Progenitor cell of endocrine pancreas (in vitro differentiated cells): ENCODE measurements at regions not wholly inside any gene's neighbourhood (a gene's known extent, or its start where the extent isn't known, plus 50 kb on each side); places are given as distances from the start of the nearest gene placed in this dataset.

ENCODE experiments used
- DNase-seq: peaks from one replicate; pipeline ENCODE4 v3.0.0; 2021; ENCODE audit warnings: low spot score; ENCODE audit not compliant: unreplicated experiment
- H3K27ac Mint-ChIP-seq: 2 replicates; pipeline ENCODE4 v1.8.0; 2021; ENCODE audit warnings: mild to moderate bottlenecking, moderate library complexity, mixed read lengths
- H3K27me3 Mint-ChIP-seq: 2 replicates; pipeline ENCODE4 v1.8.0; 2021; ENCODE audit warnings: mixed read lengths
- H3K36me3 Mint-ChIP-seq: 2 replicates; pipeline ENCODE4 v1.8.0; 2022; ENCODE audit warnings: mixed read lengths; ENCODE audit not compliant: insufficient read depth
- H3K4me1 Mint-ChIP-seq: 2 replicates; pipeline ENCODE4 v1.8.0; 2021; ENCODE audit warnings: low read depth, mixed read lengths
- H3K4me3 Mint-ChIP-seq: 2 replicates; pipeline ENCODE4 v1.8.0; 2021; ENCODE audit warnings: low read depth, mild to moderate bottlenecking, moderate library complexity, mixed read lengths
- H3K9me3 Mint-ChIP-seq: 2 replicates; pipeline ENCODE4 v1.8.0; 2021; ENCODE audit warnings: low read depth, mixed read lengths
- TF ChIP-seq, protein P1 (sequence below): fragments of 200-600 bp; sonication (generic); IDR thresholded peaks from one replicate; pipeline ENCODE4 v1.5.0; 2021; ENCODE audit warnings: antibody characterized with exemption, mild to moderate bottlenecking; ENCODE audit not compliant: unreplicated experiment

GRCh38 chr12:75568801-75569200, 57.4 kb upstream of the KRR1 start:
- peaks cover 24% of the 10 kb centered on the region for H3K9me3 Mint-ChIP-seq
- H3K36me3 Mint-ChIP-seq, result peaks cover 7% of the 10 kb centered on the region
- H3K27ac Mint-ChIP-seq, result no peak overlapping the region
- peaks cover 8% of the 10 kb centered on the region for H3K4me1 Mint-ChIP-seq
- H3K27me3 Mint-ChIP-seq, result no peaks in the 10 kb centered on the region
- no peak for DNase-seq
- no peak overlapping the region for H3K4me3 Mint-ChIP-seq
- TF ChIP-seq, protein P1, sequence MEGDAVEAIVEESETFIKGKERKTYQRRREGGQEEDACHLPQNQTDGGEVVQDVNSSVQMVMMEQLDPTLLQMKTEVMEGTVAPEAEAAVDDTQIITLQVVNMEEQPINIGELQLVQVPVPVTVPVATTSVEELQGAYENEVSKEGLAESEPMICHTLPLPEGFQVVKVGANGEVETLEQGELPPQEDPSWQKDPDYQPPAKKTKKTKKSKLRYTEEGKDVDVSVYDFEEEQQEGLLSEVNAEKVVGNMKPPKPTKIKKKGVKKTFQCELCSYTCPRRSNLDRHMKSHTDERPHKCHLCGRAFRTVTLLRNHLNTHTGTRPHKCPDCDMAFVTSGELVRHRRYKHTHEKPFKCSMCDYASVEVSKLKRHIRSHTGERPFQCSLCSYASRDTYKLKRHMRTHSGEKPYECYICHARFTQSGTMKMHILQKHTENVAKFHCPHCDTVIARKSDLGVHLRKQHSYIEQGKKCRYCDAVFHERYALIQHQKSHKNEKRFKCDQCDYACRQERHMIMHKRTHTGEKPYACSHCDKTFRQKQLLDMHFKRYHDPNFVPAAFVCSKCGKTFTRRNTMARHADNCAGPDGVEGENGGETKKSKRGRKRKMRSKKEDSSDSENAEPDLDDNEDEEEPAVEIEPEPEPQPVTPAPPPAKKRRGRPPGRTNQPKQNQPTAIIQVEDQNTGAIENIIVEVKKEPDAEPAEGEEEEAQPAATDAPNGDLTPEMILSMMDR, result no peak

DNA sequence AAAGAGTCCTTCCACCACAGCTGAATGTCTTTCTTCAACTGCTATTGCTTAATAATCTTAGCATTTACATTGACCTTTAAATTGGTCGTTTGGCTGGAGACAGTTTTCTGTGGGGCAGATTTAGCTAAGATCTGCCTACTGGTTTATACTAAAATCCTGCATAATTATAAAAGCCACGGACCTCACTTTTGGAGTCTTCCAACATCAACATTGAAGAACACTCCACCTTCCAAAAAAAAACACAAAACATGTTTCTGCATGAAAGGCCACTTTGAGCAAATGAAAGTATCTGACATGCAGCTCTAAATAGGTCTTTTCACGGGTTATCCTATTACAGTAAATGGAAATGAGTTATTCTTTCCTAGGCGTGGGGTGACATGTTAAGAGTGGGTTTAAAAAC, 57.0 kb upstream of the KRR1 start:
- peaks cover 8% of the 10 kb centered on the region for H3K4me1 Mint-ChIP-seq
- H3K9me3 Mint-ChIP-seq, result peaks cover 23% of the 10 kb centered on the region
- DNase-seq, result no peak
- H3K4me3 Mint-ChIP-seq, result no peak overlapping the region
- peaks cover 7% of the 10 kb centered on the region for H3K36me3 Mint-ChIP-seq
- H3K27ac Mint-ChIP-seq, result no peak overlapping the region
- TF ChIP-seq, protein P1, result no peak
- H3K27me3 Mint-ChIP-seq, result no peaks in the 10 kb centered on the region

- Mint-ChIP-seq H3K27me3 (no peaks in the 10 kb centered on the region), H3K36me3 (peaks cover 7% of the 10 kb centered on the region), H3K4me1 (peaks cover 7% of the 10 kb centered on the region), H3K4me3 (no peak overlapping the region), H3K27ac (no peak overlapping the region), H3K9me3 (peaks cover 10% of the 10 kb centered on the region)
- TF ChIP-seq, protein P1, result no peak
- DNase-seq, result no peak
Measured at GRCh38 chr12:75565795-75566194, 54.4 kb upstream of the KRR1 start.

GRCh38 chr12:75564852-75565251, 53.4 kb upstream of the KRR1 start:
- Mint-ChIP-seq H3K27ac (no peak overlapping the region), H3K36me3 (peaks cover 7% of the 10 kb centered on the region), H3K4me3 (no peak overlapping the region), H3K27me3 (no peaks in the 10 kb centered on the region), H3K4me1 (peaks cover 16% of the 10 kb centered on the region), H3K9me3 (peaks cover 10% of the 10 kb centered on the region)
- TF ChIP-seq, protein P1, result no peak
- DNase-seq, result no peak

GRCh38 chr12:75564398-75564797, 53.0 kb upstream of the KRR1 start:
- Mint-ChIP-seq H3K4me3 (no peak overlapping the region), H3K4me1 (peaks cover 17% of the 10 kb centered on the region)

More at GRCh38 chr12:75564398-75564797, 53.0 kb upstream of the KRR1 start:
- no peak for DNase-seq
- Mint-ChIP-seq H3K9me3 (peaks cover 10% of the 10 kb centered on the region), H3K36me3 (peaks cover 7% of the 10 kb centered on the region), H3K27ac (no peak overlapping the region), H3K27me3 (no peaks in the 10 kb centered on the region)
- TF ChIP-seq, protein P1, result no peak
